HepG2 (cell line): ENCODE measurements at regions not wholly inside any gene's neighbourhood (a gene's known extent, or its start where the extent isn't known, plus 50 kb on each side); places are given as distances from the start of the nearest gene placed in this dataset.

Source experiments
- ATAC-seq: fragments of 200-7000 bp; cut with Tn5 transposase; 3 replicates; pipeline ENCODE4 v1.9.1; 2020; ENCODE audit warnings: mild to moderate bottlenecking, moderate library complexity
- BruUV-seq: library from RNA; stranded (reverse); fragments of 400-500 nt; replicated peaks from 2 replicates; lab custom pipeline; 2021; lab: Mats Ljungman, UMichigan
- CTCF ChIA-PET: fragments of 300-600 bp; formaldehyde crosslinking; extraction: SDS; loops from one replicate; lab custom pipeline; 2021; ENCODE audit warnings: low total read pairs, inconsistent platforms, low intra/inter-chr PET ratio; lab: Yijun Ruan, JAX
- POLR2A ChIA-PET: fragments of 350-600 bp; sonication (Branson Sonifier 250); formaldehyde crosslinking; loops from one replicate; lab custom pipeline; 2020; ENCODE audit warnings: antibody characterized with exemption, inconsistent platforms; lab: Yijun Ruan, JAX
- DNase-seq: peaks from one replicate; pipeline ENCODE4 v3.0.0-alpha.2; 2015; ENCODE audit warnings: low spot score
- FAIRE-seq: peaks from 3 replicates; lab custom pipeline; 2011; peaks lifted over from hg19 to GRCh38; lab: Jason Lieb, UNC
- H2AFZ ChIP-seq: one replicate; pipeline ENCODE4 v1.6.1; 2011; ENCODE audit warnings: low read length, inconsistent platforms
- H3K27ac ChIP-seq: fragments of 300-600 bp; 3 replicates; pipeline ENCODE4 v1.8.0; 2011; ENCODE audit warnings: mixed run types, mild to moderate bottlenecking, mixed read lengths, low read length, inconsistent platforms; ENCODE audit not compliant: insufficient read depth; ENCODE audit errors: extremely low read length
- H3K27me3 ChIP-seq, 2 experiments: fragments of 200-600 bp in 1 of 2; 2 replicates in 1 of 2; 3 replicates in 1 of 2; pipeline versions ENCODE4 v1.6.0 to v1.8.0; 2011; ENCODE audit warnings: low read length in 2 of 2, mild to moderate bottlenecking in 2 of 2, moderate library complexity in 2 of 2, inconsistent platforms in 1 of 2; ENCODE audit not compliant: insufficient read depth in 2 of 2, control insufficient read depth in 1 of 2
- H3K36me3 ChIP-seq, 2 experiments: fragments of 200-600 bp in 1 of 2; replicated peaks in 1 of 2; 2 replicates in 1 of 2; 3 replicates in 1 of 2; pipeline versions ENCODE4 v1.5.1 to v1.8.0; 2011; ENCODE audit warnings: low read length in 2 of 2, inconsistent platforms in 1 of 2; ENCODE audit not compliant: insufficient read depth in 2 of 2, control insufficient read depth in 1 of 2
- H3K4me1 ChIP-seq: 2 replicates; pipeline ENCODE4 v1.5.1; 2012; ENCODE audit warnings: low read length, inconsistent platforms; ENCODE audit not compliant: insufficient read depth
- H3K4me2 ChIP-seq: 2 replicates; pipeline ENCODE4 v1.6.0; 2011; ENCODE audit warnings: low read depth, low read length, inconsistent platforms
- H3K4me3 ChIP-seq, 3 experiments: fragments of 200-600 bp in 1 of 3; sonication (generic), shearing (Covaris generic) in 1 of 3; replicated peaks in 1 of 3; 2 replicates each; pipeline ENCODE4 v1.5.1; 2011 to 2016; ENCODE audit warnings: low read length in 3 of 3, inconsistent platforms in 2 of 3, low read depth in 2 of 3, mild to moderate bottlenecking in 2 of 3, control low read depth in 1 of 3, mixed read lengths in 1 of 3; ENCODE audit not compliant: insufficient read depth in 1 of 3
- H3K79me2 ChIP-seq: one replicate; pipeline ENCODE4 v1.6.1; 2011; ENCODE audit warnings: low read length, inconsistent platforms; ENCODE audit not compliant: insufficient read depth
- H3K9ac ChIP-seq: 2 replicates; pipeline ENCODE4 v1.6.0; 2011; ENCODE audit warnings: mild to moderate bottlenecking, low read depth, low read length, inconsistent platforms; ENCODE audit not compliant: insufficient read depth
- H3K9me3 ChIP-seq: 2 replicates; pipeline ENCODE4 v1.5.1; 2012; ENCODE audit warnings: mild to moderate bottlenecking, low read length
- H4K20me1 ChIP-seq: 2 replicates; pipeline ENCODE4 v1.6.0; 2011; ENCODE audit warnings: inconsistent platforms, mild to moderate bottlenecking, low read length, moderate library complexity; ENCODE audit not compliant: insufficient read depth
- ELF3 ChIP-seq: IDR thresholded peaks from 2 replicates; pipeline ENCODE4 v1.6.1; 2016; ENCODE audit warnings: missing genetic modification reagents, missing compliant biosample characterization
- ERF ChIP-seq: IDR thresholded peaks from 2 replicates; pipeline ENCODE4 v1.6.1; 2018; ENCODE audit warnings: missing biosample characterization, missing genetic modification reagents
- HMG20A ChIP-seq: IDR thresholded peaks from 2 replicates; pipeline ENCODE4 v1.6.1; 2016; ENCODE audit warnings: borderline replicate concordance
- KMT2B ChIP-seq: IDR thresholded peaks from 2 replicates; pipeline ENCODE4 v1.6.1; 2016; ENCODE audit warnings: missing genetic modification reagents, missing compliant biosample characterization
- NFKBIZ ChIP-seq: IDR thresholded peaks from 2 replicates; pipeline ENCODE4 v1.6.1; 2018; ENCODE audit warnings: missing genetic modification reagents, missing compliant biosample characterization
- PHB2 ChIP-seq: fragments of 450-650 bp; IDR thresholded peaks from 2 replicates; pipeline ENCODE4 v1.6.1; 2018; ENCODE audit not compliant: partially characterized antibody
- POLR2AphosphoS5 ChIP-seq: IDR thresholded peaks from 2 replicates; pipeline ENCODE4 v1.6.1; 2012; ENCODE audit warnings: low read depth, low read length
- RARA ChIP-seq: IDR thresholded peaks from 2 replicates; pipeline ENCODE4 v1.6.1; 2016; ENCODE audit warnings: missing genetic modification reagents, missing compliant biosample characterization
- RXRA ChIP-seq: sonication (generic); formaldehyde crosslinking; IDR thresholded peaks from 2 replicates; pipeline ENCODE4 v1.5.1; 2020; ENCODE audit warnings: missing genetic modification reagents
- SIN3B ChIP-seq: fragments of 150-350 bp; IDR thresholded peaks from 2 replicates; pipeline ENCODE4 v1.6.1; 2014; ENCODE audit warnings: low read length
- SPEN ChIP-seq: sonication (generic); formaldehyde crosslinking; IDR thresholded peaks from 2 replicates; pipeline ENCODE4 v1.5.1; 2020; ENCODE audit warnings: low read depth, mild to moderate bottlenecking, missing genetic modification reagents
- SRSF1 ChIP-seq: fragments of 200-400 bp; formaldehyde crosslinking; optimal IDR thresholded peaks from 2 replicates; pipeline ENCODE3; 2017; ENCODE audit warnings: mild to moderate bottlenecking, low read depth, low read length, moderate library complexity
- ZFY ChIP-seq: sonication (generic); formaldehyde crosslinking; IDR thresholded peaks from 2 replicates; pipeline ENCODE4 v1.4.0; 2020; ENCODE audit warnings: missing genetic modification reagents
- ZNF10 ChIP-seq: sonication (generic); formaldehyde crosslinking; IDR thresholded peaks from 2 replicates; pipeline ENCODE4 v1.4.0; 2020; ENCODE audit warnings: mild to moderate bottlenecking, low read depth, missing genetic modification reagents, borderline replicate concordance
- ZNF17 ChIP-seq: sonication (generic); formaldehyde crosslinking; IDR thresholded peaks from 2 replicates; pipeline ENCODE4 v1.5.0; 2020; ENCODE audit warnings: mild to moderate bottlenecking, missing genetic modification reagents
- ZNF343 ChIP-seq: sonication (generic); formaldehyde crosslinking; IDR thresholded peaks from 2 replicates; pipeline ENCODE4 v1.4.0; 2020; ENCODE audit warnings: mild to moderate bottlenecking, missing genetic modification reagents
- ZNF546 ChIP-seq: sonication (generic); formaldehyde crosslinking; conservative IDR thresholded peaks from 2 replicates; pipeline ENCODE4 v1.8.1; 2023; ENCODE audit warnings: mild to moderate bottlenecking, missing genetic modification reagents
- ZNF773 ChIP-seq: sonication (generic); formaldehyde crosslinking; IDR thresholded peaks from 2 replicates; pipeline ENCODE4 v1.4.0; 2020; ENCODE audit warnings: missing genetic modification reagents, borderline replicate concordance
- WGBS: methylation state at CpG from one replicate; pipeline ENCODE4 v1.1.6; 2017; ENCODE audit warnings: low lambda C conversion rate; 5-methylcytosine and 5-hydroxymethylcytosine counted together
- in situ Hi-C: cut with HindIII; loops from 2 replicates; pipeline ENCODE4 v1.10.0; 2017; ENCODE audit warnings: low pct_unique_long_range_greater_than_20kb; ENCODE audit not compliant: extremely low pct_ligation_motif_present
- intact Hi-C: fragments of 100-400 bp; cut with micrococcal nuclease; formaldehyde crosslinking; loops from one replicate; pipeline ENCODE4 v1.10.0; 2022; ENCODE audit not compliant: unreplicated experiment
- TF ChIP-seq, protein P1 (sequence below): sonication (generic); formaldehyde crosslinking; IDR thresholded peaks from 2 replicates; pipeline ENCODE4 v1.4.0; 2020; ENCODE audit warnings: low read depth, missing genetic modification reagents
- TF ChIP-seq, protein P2 (sequence below): sonication (generic); formaldehyde crosslinking; IDR thresholded peaks from 2 replicates; pipeline ENCODE4 v1.5.0; 2020; ENCODE audit warnings: missing genetic modification reagents
- TF ChIP-seq, protein P3 (sequence below): sonication (generic); formaldehyde crosslinking; IDR thresholded peaks from 2 replicates; pipeline ENCODE4 v1.5.0; 2020; ENCODE audit warnings: missing genetic modification reagents

- TF ChIP-seq, protein P1, sequence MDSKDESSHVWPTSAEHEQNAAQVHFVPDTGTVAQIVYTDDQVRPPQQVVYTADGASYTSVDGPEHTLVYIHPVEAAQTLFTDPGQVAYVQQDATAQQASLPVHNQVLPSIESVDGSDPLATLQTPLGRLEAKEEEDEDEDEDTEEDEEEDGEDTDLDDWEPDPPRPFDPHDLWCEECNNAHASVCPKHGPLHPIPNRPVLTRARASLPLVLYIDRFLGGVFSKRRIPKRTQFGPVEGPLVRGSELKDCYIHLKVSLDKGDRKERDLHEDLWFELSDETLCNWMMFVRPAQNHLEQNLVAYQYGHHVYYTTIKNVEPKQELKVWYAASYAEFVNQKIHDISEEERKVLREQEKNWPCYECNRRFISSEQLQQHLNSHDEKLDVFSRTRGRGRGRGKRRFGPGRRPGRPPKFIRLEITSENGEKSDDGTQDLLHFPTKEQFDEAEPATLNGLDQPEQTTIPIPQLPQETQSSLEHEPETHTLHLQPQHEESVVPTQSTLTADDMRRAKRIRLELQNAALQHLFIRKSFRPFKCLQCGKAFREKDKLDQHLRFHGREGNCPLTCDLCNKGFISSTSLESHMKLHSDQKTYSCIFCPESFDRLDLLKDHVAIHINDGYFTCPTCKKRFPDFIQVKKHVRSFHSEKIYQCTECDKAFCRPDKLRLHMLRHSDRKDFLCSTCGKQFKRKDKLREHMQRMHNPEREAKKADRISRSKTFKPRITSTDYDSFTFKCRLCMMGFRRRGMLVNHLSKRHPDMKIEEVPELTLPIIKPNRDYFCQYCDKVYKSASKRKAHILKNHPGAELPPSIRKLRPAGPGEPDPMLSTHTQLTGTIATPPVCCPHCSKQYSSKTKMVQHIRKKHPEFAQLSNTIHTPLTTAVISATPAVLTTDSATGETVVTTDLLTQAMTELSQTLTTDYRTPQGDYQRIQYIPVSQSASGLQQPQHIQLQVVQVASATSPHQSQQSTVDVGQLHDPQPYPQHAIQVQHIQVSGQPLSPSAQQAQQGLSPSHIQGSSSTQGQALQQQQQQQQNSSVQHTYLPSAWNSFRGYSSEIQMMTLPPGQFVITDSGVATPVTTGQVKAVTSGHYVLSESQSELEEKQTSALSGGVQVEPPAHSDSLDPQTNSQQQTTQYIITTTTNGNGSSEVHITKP (CRISPR knock-in tag): no peak
- TF ChIP-seq, protein P2, sequence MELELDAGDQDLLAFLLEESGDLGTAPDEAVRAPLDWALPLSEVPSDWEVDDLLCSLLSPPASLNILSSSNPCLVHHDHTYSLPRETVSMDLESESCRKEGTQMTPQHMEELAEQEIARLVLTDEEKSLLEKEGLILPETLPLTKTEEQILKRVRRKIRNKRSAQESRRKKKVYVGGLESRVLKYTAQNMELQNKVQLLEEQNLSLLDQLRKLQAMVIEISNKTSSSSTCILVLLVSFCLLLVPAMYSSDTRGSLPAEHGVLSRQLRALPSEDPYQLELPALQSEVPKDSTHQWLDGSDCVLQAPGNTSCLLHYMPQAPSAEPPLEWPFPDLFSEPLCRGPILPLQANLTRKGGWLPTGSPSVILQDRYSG (CRISPR knock-in tag): no peak
- no peak for TF ChIP-seq NFKBIZ (CRISPR knock-in tag)
Observed at GRCh38 chr4:173459857-173460256, 60.9 kb upstream of the SCRG1 start (continued).

- 29% methylated on average over 1 of the region's 1 CpG for WGBS
- ATAC-seq (no peak), DNase-seq (no peak), FAIRE-seq (no peak)
- in situ Hi-C loops (no loop called here), intact Hi-C loops (no loop called here)
- no peak overlapping the region for H3K4me2 ChIP-seq
- no peak overlapping the region for H2AFZ ChIP-seq
- no peak overlapping the region for H3K9ac ChIP-seq
- H3K36me3 ChIP-seq: no peaks in the 10 kb centered on the region
- POLR2A ChIA-PET: no interaction called here
- no peaks in the 10 kb centered on the region for H3K27me3 ChIP-seq
- no peak overlapping the region for H3K27ac ChIP-seq
- no TSS peak for BruUV-seq
- H3K9me3 ChIP-seq: no peaks in the 10 kb centered on the region
- H3K79me2 ChIP-seq: no peaks in the 10 kb centered on the region
- no peaks in the 10 kb centered on the region for H4K20me1 ChIP-seq
- no peaks in the 10 kb centered on the region for H3K4me1 ChIP-seq
- no peak overlapping the region for H3K4me3 ChIP-seq
- CTCF ChIA-PET: no interaction called here
- TF ChIP-seq PHB2: no peak
- no peak for TF ChIP-seq RXRA (CRISPR knock-in tag)
- TF ChIP-seq ELF3 (CRISPR knock-in tag): no peak
- TF ChIP-seq RARA (CRISPR knock-in tag): no peak
- no peak for TF ChIP-seq ZFY (CRISPR knock-in tag)
- TF ChIP-seq KMT2B: no peak
- no peak for TF ChIP-seq ERF (CRISPR knock-in tag)
- TF ChIP-seq SRSF1: no peak
- no peak for TF ChIP-seq SIN3B
- TF ChIP-seq HMG20A (CRISPR knock-in tag): no peak
- TF ChIP-seq ZNF546 (CRISPR knock-in tag): no peak
- TF ChIP-seq ZNF773: no peak
- TF ChIP-seq ZNF343 (CRISPR knock-in tag): no peak
- TF ChIP-seq SPEN: no peak
- TF ChIP-seq ZNF10 (CRISPR knock-in tag): no peak
- TF ChIP-seq ZNF17: no peak
- TF ChIP-seq, protein P3, sequence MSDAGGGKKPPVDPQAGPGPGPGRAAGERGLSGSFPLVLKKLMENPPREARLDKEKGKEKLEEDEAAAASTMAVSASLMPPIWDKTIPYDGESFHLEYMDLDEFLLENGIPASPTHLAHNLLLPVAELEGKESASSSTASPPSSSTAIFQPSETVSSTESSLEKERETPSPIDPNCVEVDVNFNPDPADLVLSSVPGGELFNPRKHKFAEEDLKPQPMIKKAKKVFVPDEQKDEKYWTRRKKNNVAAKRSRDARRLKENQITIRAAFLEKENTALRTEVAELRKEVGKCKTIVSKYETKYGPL (CRISPR knock-in tag): no peak
- no peak for TF ChIP-seq POLR2AphosphoS5
Observed at GRCh38 chr4:173457893-173458292, 59.0 kb upstream of the SCRG1 start.
